Liver (tissue), 8 donors: ENCODE measurements at regions not wholly inside any gene's neighbourhood (a gene's known extent, or its start where the extent isn't known, plus 50 kb on each side); places are given as distances from the start of the nearest gene placed in this dataset.

Experiments used
- DNase-seq: peaks from one replicate; pipeline ENCODE4 v3.0.0-alpha.2; 2017; ENCODE audit warnings: low spot score
- H3K27ac ChIP-seq, 2 donors: one replicate each; pipeline ENCODE4 v1.7.0; 2013; ENCODE audit warnings: inconsistent platforms in 2 of 2, low read length in 2 of 2, control low read depth in 1 of 2, low read depth in 1 of 2, mild to moderate bottlenecking in 1 of 2
- H3K27me3 ChIP-seq, 4 donors: one replicate each; pipeline versions ENCODE4 v1.6.1 to v1.7.0; 2013; ENCODE audit warnings: low read length in 3 of 4, inconsistent platforms in 1 of 4, mild to moderate bottlenecking in 1 of 4, moderate library complexity in 1 of 4; ENCODE audit not compliant: control insufficient read depth in 4 of 4, insufficient read depth in 4 of 4
- H3K36me3 ChIP-seq, 4 donors: one replicate each; pipeline versions ENCODE4 v1.6.1 to v1.7.0; 2013; ENCODE audit warnings: low read length in 3 of 4, mild to moderate bottlenecking in 3 of 4, low read depth in 1 of 4, moderate library complexity in 1 of 4; ENCODE audit not compliant: control insufficient read depth in 4 of 4, insufficient read depth in 3 of 4
- H3K4me1 ChIP-seq, 4 donors: one replicate each; pipeline versions ENCODE4 v1.6.1 to v1.7.0; 2013; ENCODE audit warnings: low read length in 3 of 4, mild to moderate bottlenecking in 3 of 4, moderate library complexity in 1 of 4; ENCODE audit not compliant: control insufficient read depth in 4 of 4, insufficient read depth in 4 of 4
- H3K4me3 ChIP-seq, 3 donors: one replicate each; pipeline versions ENCODE4 v1.6.1 to v1.7.0; 2013; ENCODE audit warnings: low read length in 3 of 3, control low read depth in 1 of 3, low read depth in 1 of 3, mild to moderate bottlenecking in 1 of 3
- H3K9ac ChIP-seq, 2 donors: one replicate each; pipeline ENCODE4 v1.7.0; 2013; ENCODE audit warnings: low read length in 2 of 2, mild to moderate bottlenecking in 2 of 2, moderate library complexity in 2 of 2, control low read depth in 1 of 2, low read depth in 1 of 2
- H3K9me3 ChIP-seq, 4 donors: one replicate each; pipeline versions ENCODE4 v1.6.1 to v1.7.0; 2013; ENCODE audit warnings: low read length in 3 of 4; ENCODE audit not compliant: control insufficient read depth in 4 of 4
- ATF3 ChIP-seq: IDR thresholded peaks from 2 replicates; pipeline ENCODE4 v1.6.1; 2016; ENCODE audit warnings: antibody characterized with exemption
- CTCF ChIP-seq: fragments of 150-350 bp; IDR thresholded peaks from 2 replicates; pipeline ENCODE4 v1.5.1; 2017; ENCODE audit warnings: improper control_type of control experiment, low read depth, low read length; ENCODE audit not compliant: missing input control
- EGR1 ChIP-seq, 2 donors: IDR thresholded peaks; 2 replicates each; pipeline ENCODE4 v1.6.1; 2016 to 2018; ENCODE audit warnings: antibody characterized with exemption in 2 of 2, low read depth in 2 of 2
- FOXA1 ChIP-seq: IDR thresholded peaks from 2 replicates; pipeline ENCODE4 v1.6.1; 2016; ENCODE audit warnings: antibody characterized with exemption
- FOXA2 ChIP-seq: IDR thresholded peaks from 2 replicates; pipeline ENCODE4 v1.6.1; 2016; ENCODE audit warnings: antibody characterized with exemption
- GABPA ChIP-seq, 2 donors: IDR thresholded peaks in 1 of 2; conservative IDR thresholded peaks in 1 of 2; 2 replicates each; pipeline ENCODE4 v1.6.1; 2016; ENCODE audit warnings: antibody characterized with exemption in 2 of 2, mild to moderate bottlenecking in 1 of 2, moderate library complexity in 1 of 2
- HNF4A ChIP-seq, 2 donors: conservative IDR thresholded peaks; 2 replicates each; pipeline ENCODE4 v1.6.1; 2016; ENCODE audit warnings: antibody characterized with exemption in 2 of 2, mild to moderate bottlenecking in 2 of 2
- JUND ChIP-seq, 2 donors: IDR thresholded peaks; 2 replicates each; pipeline ENCODE4 v1.6.1; 2016; ENCODE audit warnings: antibody characterized with exemption in 2 of 2
- MAX ChIP-seq: IDR thresholded peaks from 2 replicates; pipeline ENCODE4 v1.6.1; 2016; ENCODE audit warnings: antibody characterized with exemption
- NR2F2 ChIP-seq: IDR thresholded peaks from 2 replicates; pipeline ENCODE4 v1.6.1; 2016; ENCODE audit warnings: antibody characterized with exemption
- RAD21 ChIP-seq, 2 donors: IDR thresholded peaks; 2 replicates each; pipeline ENCODE4 v1.6.1; 2016; ENCODE audit warnings: antibody characterized with exemption in 2 of 2, mild to moderate bottlenecking in 2 of 2
- REST ChIP-seq: IDR thresholded peaks from 2 replicates; pipeline ENCODE4 v1.6.1; 2016; ENCODE audit warnings: antibody characterized with exemption, mild to moderate bottlenecking
- RXRA ChIP-seq, 2 donors: IDR thresholded peaks; 2 replicates each; pipeline ENCODE4 v1.6.1; 2017 to 2018; ENCODE audit warnings: antibody characterized with exemption in 2 of 2, mild to moderate bottlenecking in 1 of 2
- TAF1 ChIP-seq: conservative IDR thresholded peaks from 2 replicates; pipeline ENCODE4 v1.6.1; 2016; ENCODE audit warnings: antibody characterized with exemption, mild to moderate bottlenecking
- YY1 ChIP-seq: IDR thresholded peaks from 2 replicates; pipeline ENCODE4 v1.6.1; 2016; ENCODE audit warnings: antibody characterized with exemption, mild to moderate bottlenecking
- ZBTB33 ChIP-seq: IDR thresholded peaks from 2 replicates; pipeline ENCODE4 v1.6.1; 2016; ENCODE audit warnings: antibody characterized with exemption
- WGBS: extraction: QIAGEN DNeasy Blood & Tissue Kit; methylation state at CpG from one replicate; pipeline ENCODE4 v1.1.7; 2013; 5-methylcytosine and 5-hydroxymethylcytosine counted together
- donor health status: healthy.
- donor health status: healthy.
- donor health status: healthy.
- donor health status: healthy.
- donor health status: healthy.

- H3K27me3 ChIP-seq = peaks cover 0 to 4% (median 0%) of the 10 kb centered on the region in 4 donors
- peaks cover 0 to 2% (median 0%) of the 10 kb centered on the region in 4 donors for H3K4me1 ChIP-seq
- no peak for TF ChIP-seq NR2F2
- no peak overlapping the region for H3K27ac ChIP-seq
- 66% methylated on average over 3 of the region's 3 CpGs for WGBS
- no peak overlapping the region for H3K9ac ChIP-seq
- no peak for DNase-seq
- H3K4me3 ChIP-seq = no peak overlapping the region
- H3K9me3 ChIP-seq = no peaks in the 10 kb centered on the region
- H3K36me3 ChIP-seq = no peaks in the 10 kb centered on the region
Measured at GRCh38 chr10:105793071-105793470, 1152.0 kb downstream of the SORCS3 start.

- H3K27me3 ChIP-seq = no peaks in the 10 kb centered on the region
- no peak overlapping the region for H3K9ac ChIP-seq
- no peak for DNase-seq
- no peaks in the 10 kb centered on the region for H3K4me1 ChIP-seq
- H3K4me3 ChIP-seq = no peak overlapping the region
- TF ChIP-seq EGR1 (IDR thresholded peaks at IDR 0.05; ENCODE audit: low read depth in 2 of 2) (no peak), ZBTB33 (no peak), RXRA (IDR thresholded peaks at IDR 0.05) (no peak), REST (no peak), JUND (IDR thresholded peaks at IDR 0.05) (no peak), FOXA2 (no peak), CTCF (no peak), MAX (no peak), HNF4A (conservative IDR thresholded peaks at IDR 0.05) (no peak), ATF3 (no peak), TAF1 (no peak), YY1 (no peak), GABPA (IDR thresholded peaks at IDR 0.05 in 1 of 2, conservative IDR thresholded peaks at IDR 0.05 in 1 of 2) (no peak), NR2F2 (no peak), RAD21 (IDR thresholded peaks at IDR 0.05) (no peak), FOXA1 (no peak)
- peaks cover 0 to 4% (median 2%) of the 10 kb centered on the region in 4 donors for H3K9me3 ChIP-seq
- no peak overlapping the region for H3K27ac ChIP-seq
- H3K36me3 ChIP-seq = no peaks in the 10 kb centered on the region
- 47% methylated on average over 3 of the region's 3 CpGs for WGBS
Measured at GRCh38 chr10:105785721-105786120, 1144.6 kb downstream of the SORCS3 start.
